Left colon (tissue), 2 donors: ENCODE measurements at regions not wholly inside any gene's neighbourhood (a gene's known extent, or its start where the extent isn't known, plus 50 kb on each side); places are given as distances from the start of the nearest gene placed in this dataset.
"Not testable (repeated sequence)": the region's sequence is repeated elsewhere in the genome, so short reads cannot be mapped to it uniquely, and the experiment has no call there.

Source experiments
- ATAC-seq: fragments of 200-7000 bp; cut with Tn5 transposase; one replicate; pipeline ENCODE4 v1.9.1; 2020; ENCODE audit warnings: mild to moderate bottlenecking, moderate library complexity
- DNase-seq, 2 donors: peaks; one replicate each; pipeline ENCODE4 v3.0.0-alpha.2; 2020
- intact Hi-C, 2 donors: fragments of 100-400 bp; cut with DNase I in 1 of 2; cut with micrococcal nuclease in 1 of 2; formaldehyde crosslinking; loops; one replicate each; pipeline versions ENCODE4 v1.11.2 to v1.14.0; 2022; cut with DNase I, micrococcal nuclease
- donor health status: DM: no; HTN: no; CAD: no.
- donor health status: DM: yes; HTN: yes; CAD: no.

GRCh38 chr1:65525266-65526048 lies 105.0 kb downstream of the LEPR start:
- peak in 1 of 2 donors; percentile 5 for DNase-seq
- intact Hi-C loops: no loop called here
- ATAC-seq: no peak

GRCh38 chr1:65526049-65526556 lies 105.6 kb downstream of the LEPR start:
- no peak for DNase-seq
- ATAC-seq: no peak
- intact Hi-C loops: no loop called here

DNA sequence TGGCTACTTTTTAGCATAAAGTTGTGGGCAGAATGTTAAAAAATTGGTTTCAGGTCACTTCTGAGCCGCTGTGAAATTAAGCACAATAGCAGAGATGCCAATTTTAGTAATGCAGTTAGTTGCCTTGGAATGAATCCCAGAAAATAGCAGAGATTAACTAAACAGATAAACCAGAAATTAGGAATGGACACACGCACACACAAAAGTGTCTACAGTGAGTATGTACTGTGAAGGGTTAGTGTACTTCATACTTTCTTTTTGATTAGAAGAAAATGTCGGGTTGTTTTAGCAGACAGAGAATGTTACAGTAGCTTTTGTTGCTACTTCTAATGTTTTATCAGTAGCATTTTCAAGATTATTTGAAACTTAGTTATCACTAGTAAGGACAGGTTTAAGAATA lies 106.7 kb downstream of the LEPR start:
- DNase-seq (no peak), ATAC-seq (no peak)
- intact Hi-C loops: no loop called here

DNA sequence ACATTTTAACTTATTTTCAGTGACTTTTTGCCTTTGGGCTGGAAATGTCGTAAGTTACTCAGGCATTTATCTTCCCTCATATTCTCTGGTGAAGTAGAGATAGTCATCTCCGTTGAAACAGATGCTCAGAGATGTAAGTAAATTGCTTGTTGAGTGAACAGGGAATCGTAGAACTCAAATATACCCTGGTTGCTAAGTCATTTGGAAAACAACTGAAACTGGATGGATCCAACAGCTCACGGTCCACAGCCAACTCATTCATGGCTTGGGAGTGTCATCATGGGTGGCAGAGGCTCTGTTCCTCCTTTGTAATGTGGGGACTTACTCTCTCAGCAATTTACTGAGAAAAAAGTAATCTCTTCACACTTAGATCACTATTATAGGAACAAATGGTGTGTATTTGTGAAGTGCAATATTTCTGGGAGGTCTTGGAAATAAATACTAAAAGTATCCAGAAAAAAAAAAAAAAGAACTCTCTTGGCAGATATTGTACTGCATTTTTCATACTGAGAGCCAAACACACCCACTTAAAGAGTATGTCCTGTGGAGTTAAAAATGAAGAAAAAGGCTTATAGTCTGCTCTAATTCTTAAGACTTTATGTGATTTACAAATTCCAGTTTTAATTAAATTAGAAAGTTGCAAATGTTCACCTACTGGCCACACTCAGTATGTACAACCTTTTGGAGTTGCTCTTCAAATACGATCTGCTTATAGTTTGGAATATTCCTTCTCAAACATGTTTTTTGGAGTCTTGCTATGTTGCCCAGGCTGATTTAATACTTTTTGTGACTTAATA lies 107.4 kb downstream of the LEPR start:
- DNase-seq (no peak), ATAC-seq (no peak)
- intact Hi-C loops: no loop called here

DNA sequence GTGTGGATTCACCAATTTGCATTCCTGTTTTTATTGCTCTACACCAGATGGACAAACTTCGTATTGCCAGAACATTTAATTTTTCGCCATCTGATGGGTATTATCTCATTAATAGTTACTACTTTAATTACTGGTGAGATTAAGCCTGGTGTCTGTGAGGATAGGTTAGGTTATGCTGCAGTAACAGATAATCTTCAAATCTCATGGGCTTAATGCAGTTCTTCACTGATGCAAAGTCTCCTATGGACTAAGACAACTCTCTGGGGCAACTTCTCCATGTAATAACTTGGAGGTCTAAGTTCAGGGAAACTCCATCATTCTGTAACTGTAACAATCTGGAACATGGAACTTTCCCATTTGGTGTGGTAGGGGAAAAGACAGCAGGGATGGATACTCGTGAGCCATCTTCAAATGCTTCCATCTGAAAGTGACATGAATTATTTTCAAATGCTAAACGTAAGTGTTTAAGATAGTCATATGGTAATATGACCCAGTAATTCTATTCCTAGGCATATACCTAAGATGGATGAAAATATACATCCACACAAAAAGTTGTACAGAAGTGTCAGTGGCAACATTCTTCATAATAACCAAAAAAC lies 111.6 kb downstream of the LEPR start:
- no peak for DNase-seq
- no peak for ATAC-seq
- intact Hi-C loops: no loop called here

DNA sequence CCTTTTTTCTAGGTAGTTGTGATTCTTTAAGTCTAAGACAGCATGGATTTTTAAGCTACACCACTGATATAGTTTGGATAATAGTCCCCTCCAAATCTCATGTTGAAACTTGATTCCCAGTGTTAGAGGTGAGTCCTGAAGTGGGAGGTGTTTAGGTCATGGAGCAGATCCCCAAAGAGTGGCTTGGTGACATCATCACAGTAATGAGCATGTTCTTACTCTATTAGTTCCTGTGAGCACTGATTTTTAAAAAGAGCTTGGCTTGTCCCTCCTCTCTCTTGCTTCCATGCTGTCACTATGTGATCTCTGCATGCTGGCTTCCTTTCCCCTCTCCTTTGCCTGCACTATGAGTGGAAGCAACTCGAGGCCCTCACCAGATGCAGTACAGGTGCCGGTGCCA lies 115.5 kb downstream of the LEPR start:
- intact Hi-C loops: no loop called here
- ATAC-seq: no peak
- no peak for DNase-seq

GRCh38 chr1:65538086-65538485 lies 117.6 kb downstream of the LEPR start:
- ATAC-seq (no peak), DNase-seq (no peak)
- intact Hi-C loops: no loop called here

DNA sequence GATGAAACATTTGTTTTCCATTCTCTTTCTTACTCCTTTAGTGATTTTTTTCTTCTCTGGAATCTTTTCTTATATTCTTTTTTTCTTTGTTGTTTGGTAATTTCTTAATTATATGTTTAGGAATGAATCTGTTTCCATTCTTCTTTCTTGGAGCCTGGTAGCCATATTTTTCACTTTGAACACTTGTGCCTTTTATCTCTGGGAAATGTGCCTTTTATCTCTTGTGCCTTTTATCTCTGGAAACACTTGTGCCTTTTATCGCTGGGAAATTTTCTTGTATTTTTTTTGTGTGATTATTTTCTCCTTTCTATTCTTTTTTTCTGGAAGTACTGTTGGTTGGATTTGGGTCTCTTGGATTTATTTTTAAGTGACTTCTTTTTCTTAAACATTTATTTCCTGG lies 118.2 kb downstream of the LEPR start:
- intact Hi-C loops: no loop called here
- ATAC-seq (no peak), DNase-seq (no peak)

DNA sequence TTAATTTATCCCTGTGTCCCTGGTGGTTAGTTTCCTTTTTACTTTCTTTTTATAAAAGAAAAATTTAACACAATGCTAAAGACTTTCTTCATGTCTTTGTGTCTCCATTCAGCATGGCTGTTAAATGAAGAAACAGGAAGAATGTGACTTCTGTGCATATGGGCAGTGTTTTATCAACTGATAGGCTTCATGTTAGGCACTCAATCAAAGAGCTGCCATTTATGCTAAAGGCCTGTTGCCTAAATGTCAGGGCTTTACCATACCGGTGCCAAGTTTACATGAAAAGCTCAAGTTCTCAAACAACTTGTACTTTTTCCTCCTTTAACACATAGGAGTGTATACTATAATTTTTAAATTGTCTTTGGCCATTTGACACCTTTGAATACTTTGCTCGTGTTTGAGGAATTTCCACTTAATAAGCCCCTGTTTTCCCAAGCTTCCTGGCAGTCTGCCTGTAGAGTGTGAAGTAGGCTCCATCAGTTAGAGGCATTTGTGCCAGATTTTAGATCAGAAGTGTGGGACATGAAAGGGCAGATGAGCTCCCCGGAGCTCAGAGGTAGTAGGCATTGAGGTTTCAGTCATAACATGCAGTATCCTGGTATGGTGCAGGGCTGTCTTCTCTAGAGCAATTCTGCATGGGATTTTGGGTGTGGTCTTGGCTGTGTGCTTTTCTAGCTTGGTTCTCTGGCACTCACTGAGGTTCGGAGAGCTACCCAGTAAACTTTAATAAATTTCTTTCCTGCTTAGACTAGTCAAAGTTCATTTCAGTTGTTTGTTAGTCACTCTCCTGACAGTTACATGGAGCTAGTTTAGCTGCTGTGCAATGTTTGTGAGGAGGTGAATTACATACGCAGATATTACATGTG lies 119.0 kb downstream of the LEPR start:
- intact Hi-C loops: no loop called here
- DNase-seq: no peak
- peak; percentile 48 for ATAC-seq

DNA sequence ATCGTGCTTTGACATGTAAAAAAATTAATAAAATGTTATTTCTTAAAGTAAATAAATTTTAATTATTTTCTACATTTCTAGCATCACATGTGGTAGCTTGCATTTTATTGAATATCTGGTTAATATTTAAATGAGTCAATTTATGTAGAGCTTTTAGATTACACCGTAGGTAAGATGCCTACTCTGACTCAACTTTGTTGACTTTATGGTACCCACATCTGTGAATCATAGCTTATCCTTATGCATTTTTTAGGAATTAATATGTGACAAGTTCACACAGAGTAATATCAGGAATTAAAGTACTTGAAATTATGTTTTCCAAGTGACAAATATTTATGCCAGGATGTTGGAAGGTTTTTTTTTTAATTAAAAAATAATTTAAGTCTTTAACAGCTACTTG lies 120.7 kb downstream of the LEPR start:
- ATAC-seq: no peak
- intact Hi-C loops: no loop called here
- no peak for DNase-seq

- intact Hi-C loops: no loop called here
- DNase-seq: no peak
Measured at GRCh38 chr1:65541865-65542264, 121.4 kb downstream of the LEPR start.

GRCh38 chr1:65542592-65542991 lies 122.1 kb downstream of the LEPR start:
- intact Hi-C loops, DNase-seq, ATAC-seq: not testable (repeated sequence)

More at GRCh38 chr1:65541865-65542264, 121.4 kb downstream of the LEPR start:
- ATAC-seq: no peak

GRCh38 chr1:65550306-65551010 lies 130.0 kb downstream of the LEPR start:
- peak in 1 of 2 donors; percentile 7 for DNase-seq
- ATAC-seq, intact Hi-C loops: not testable (repeated sequence)

DNA sequence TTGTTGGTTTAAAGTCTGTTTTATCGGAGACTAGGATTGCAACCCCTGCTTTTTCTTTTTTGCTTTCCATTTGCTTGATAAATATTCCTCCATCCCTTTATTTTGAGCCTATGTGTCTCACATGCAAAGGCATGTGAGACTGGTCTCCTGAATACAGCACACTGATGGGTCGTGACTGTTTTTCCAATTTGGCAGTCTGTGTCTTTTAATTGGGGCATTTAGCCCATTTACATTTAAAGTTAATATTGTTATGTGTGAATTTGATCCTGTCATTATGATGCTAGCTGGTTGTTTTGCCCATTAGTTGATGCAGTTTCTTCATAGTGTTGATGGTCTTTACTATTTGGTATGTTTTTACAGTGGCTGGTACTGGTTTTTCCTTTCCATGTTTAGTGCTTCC lies 132.0 kb downstream of the LEPR start:
- DNase-seq, ATAC-seq, intact Hi-C loops: not testable (repeated sequence)

- intact Hi-C loops: not testable (repeated sequence)
Measured at GRCh38 chr1:65554086-65554764, 133.8 kb downstream of the LEPR start.

GRCh38 chr1:65554829-65555228 lies 134.4 kb downstream of the LEPR start:
- DNase-seq (no peak), ATAC-seq (no peak)
- intact Hi-C loops: no loop called here

More at GRCh38 chr1:65554086-65554764, 133.8 kb downstream of the LEPR start:
- not testable (repeated sequence) for DNase-seq, ATAC-seq

DNA sequence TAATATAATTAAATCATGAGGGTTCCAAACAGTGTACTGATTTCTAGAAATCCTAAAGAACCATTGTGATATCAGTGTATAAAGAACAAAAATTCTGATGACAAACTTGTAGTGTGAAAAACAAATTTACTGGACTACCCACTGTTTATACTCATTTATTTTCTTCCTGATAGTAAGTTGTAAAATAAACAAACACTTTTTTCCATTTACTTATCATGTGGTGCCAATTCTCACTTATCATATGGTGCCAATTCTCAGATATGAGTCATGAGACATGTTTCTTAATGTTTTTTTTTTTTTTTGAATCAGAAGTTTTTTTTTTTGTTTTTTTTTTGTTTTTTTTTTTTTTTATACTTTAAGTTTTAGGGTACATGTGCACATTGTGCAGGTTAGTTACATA lies 137.7 kb downstream of the LEPR start:
- DNase-seq: no peak
- intact Hi-C loops: no loop called here
- ATAC-seq: no peak

GRCh38 chr1:65564493-65564892 lies 144.0 kb downstream of the LEPR start:
- DNase-seq (no peak), ATAC-seq (no peak)
- intact Hi-C loops: no loop called here
